ENCODE measurements at regions not wholly inside any gene's neighbourhood (a gene's known extent, or its start where the extent isn't known, plus 50 kb on each side); places are given as distances from the start of the nearest gene placed in this dataset.

- peak; percentile 96; the same call in 1 of the 2 replicates for TF ChIP-seq ZNF512B (CRISPR knock-in tag; IDR thresholded peaks at IDR 0.05; ENCODE audit: borderline replicate concordance)
- peak; percentile 66; the same call in 1 of the 2 replicates for TF ChIP-seq BHLHE40 (IDR thresholded peaks at IDR 0.05; ENCODE audit: low read length)
- TF ChIP-seq PCBP1 (IDR thresholded peaks at IDR 0.05; ENCODE audit: borderline replicate concordance, low read depth, low read length), result no peak
- TF ChIP-seq ZNF557 (CRISPR knock-in tag; IDR thresholded peaks at IDR 0.05), result no peak
- peak; percentile 88 for TF ChIP-seq ZNF710 (CRISPR knock-in tag; IDR thresholded peaks at IDR 0.05; ENCODE audit: borderline replicate concordance)
- no peak for TF ChIP-seq SRY (CRISPR knock-in tag; IDR thresholded peaks at IDR 0.05)
- TF ChIP-seq, protein P1, sequence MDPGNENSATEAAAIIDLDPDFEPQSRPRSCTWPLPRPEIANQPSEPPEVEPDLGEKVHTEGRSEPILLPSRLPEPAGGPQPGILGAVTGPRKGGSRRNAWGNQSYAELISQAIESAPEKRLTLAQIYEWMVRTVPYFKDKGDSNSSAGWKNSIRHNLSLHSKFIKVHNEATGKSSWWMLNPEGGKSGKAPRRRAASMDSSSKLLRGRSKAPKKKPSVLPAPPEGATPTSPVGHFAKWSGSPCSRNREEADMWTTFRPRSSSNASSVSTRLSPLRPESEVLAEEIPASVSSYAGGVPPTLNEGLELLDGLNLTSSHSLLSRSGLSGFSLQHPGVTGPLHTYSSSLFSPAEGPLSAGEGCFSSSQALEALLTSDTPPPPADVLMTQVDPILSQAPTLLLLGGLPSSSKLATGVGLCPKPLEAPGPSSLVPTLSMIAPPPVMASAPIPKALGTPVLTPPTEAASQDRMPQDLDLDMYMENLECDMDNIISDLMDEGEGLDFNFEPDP (CRISPR knock-in tag; conservative IDR thresholded peaks at IDR 0.05), result no peak
- no peak for TF ChIP-seq E2F5 (CRISPR knock-in tag; conservative IDR thresholded peaks at IDR 0.05)
- peak; percentile 51; the same call in 1 of the 2 replicates for TF ChIP-seq BRCA1 (CRISPR knock-in tag; IDR thresholded peaks at IDR 0.05)
- TF ChIP-seq ZFP91 (CRISPR knock-in tag; IDR thresholded peaks at IDR 0.05; ENCODE audit: borderline replicate concordance), result peak; percentile 56; the same call in 1 of the 2 replicates
- peak; percentile 75; the same call in 1 of the 2 replicates for TF ChIP-seq ETV6 (CRISPR knock-in tag; conservative IDR thresholded peaks at IDR 0.05)
- TF ChIP-seq ZFP36 (IDR thresholded peaks at IDR 0.05; ENCODE audit: borderline replicate concordance, low read depth, low read length, partially characterized antibody), result no peak
- no peak for TF ChIP-seq GMEB1 (CRISPR knock-in tag; IDR thresholded peaks at IDR 0.05; ENCODE audit: borderline replicate concordance)
- peak; percentile 96 for TF ChIP-seq ZNF761 (CRISPR knock-in tag; conservative IDR thresholded peaks at IDR 0.05)
- TF ChIP-seq SMAD1 (CRISPR knock-in tag; IDR thresholded peaks at IDR 0.05; ENCODE audit: borderline replicate concordance, low read depth), result no peak
Measured at GRCh38 chr3:160106905-160107861, 118.0 kb upstream of the C3orf80 start (continued).
